ENCODE measurements at regions not wholly inside any gene's neighbourhood (a gene's known extent, or its start where the extent isn't known, plus 50 kb on each side); places are given as distances from the start of the nearest gene placed in this dataset.

DNA sequence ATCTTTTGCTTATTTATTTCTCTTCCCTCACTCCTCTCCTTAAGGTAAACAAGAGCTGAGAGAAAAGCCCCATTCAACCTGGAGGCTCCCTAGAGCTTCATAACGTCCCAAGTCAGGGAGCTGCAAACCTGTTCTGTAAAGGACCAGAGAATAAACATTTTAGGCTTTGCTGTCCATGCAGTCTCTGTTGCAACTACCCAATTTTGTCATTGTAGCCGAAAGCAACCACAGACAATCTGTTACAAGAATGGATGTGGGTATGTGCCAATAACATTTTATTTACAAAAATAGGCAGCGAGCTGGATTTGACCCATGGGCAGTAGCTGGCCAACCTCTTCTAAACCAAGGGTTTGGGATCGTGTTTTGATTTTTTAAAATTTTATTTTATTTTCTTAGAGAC, 71.3 kb upstream of the TBL1X start:
- no peaks in the 10 kb centered on the region for H4K20me1 ChIP-seq (ENCODE audit: insufficient read depth, low read length)
- H3K4me3 ChIP-seq (ENCODE audit: low read depth, low read length, poor library complexity, severe bottlenecking): no peak overlapping the region
- H3K79me2 ChIP-seq (ENCODE audit: insufficient read depth, low read length): no peaks in the 10 kb centered on the region
- no peaks in the 10 kb centered on the region for H3K9me3 ChIP-seq (ENCODE audit: low read length)
- H3K9me2 ChIP-seq (ENCODE audit: low read depth, low read length): no peaks in the 10 kb centered on the region
- no peak overlapping the region for H3K27ac ChIP-seq (ENCODE audit: low read depth, low read length, poor library complexity, severe bottlenecking)
- no peak overlapping the region for H3K9ac ChIP-seq (ENCODE audit: low read length)
- no peak for TF ChIP-seq EZH2 (IDR thresholded peaks at IDR 0.05; ENCODE audit: borderline replicate concordance, low read length)
- TF ChIP-seq, protein P1, sequence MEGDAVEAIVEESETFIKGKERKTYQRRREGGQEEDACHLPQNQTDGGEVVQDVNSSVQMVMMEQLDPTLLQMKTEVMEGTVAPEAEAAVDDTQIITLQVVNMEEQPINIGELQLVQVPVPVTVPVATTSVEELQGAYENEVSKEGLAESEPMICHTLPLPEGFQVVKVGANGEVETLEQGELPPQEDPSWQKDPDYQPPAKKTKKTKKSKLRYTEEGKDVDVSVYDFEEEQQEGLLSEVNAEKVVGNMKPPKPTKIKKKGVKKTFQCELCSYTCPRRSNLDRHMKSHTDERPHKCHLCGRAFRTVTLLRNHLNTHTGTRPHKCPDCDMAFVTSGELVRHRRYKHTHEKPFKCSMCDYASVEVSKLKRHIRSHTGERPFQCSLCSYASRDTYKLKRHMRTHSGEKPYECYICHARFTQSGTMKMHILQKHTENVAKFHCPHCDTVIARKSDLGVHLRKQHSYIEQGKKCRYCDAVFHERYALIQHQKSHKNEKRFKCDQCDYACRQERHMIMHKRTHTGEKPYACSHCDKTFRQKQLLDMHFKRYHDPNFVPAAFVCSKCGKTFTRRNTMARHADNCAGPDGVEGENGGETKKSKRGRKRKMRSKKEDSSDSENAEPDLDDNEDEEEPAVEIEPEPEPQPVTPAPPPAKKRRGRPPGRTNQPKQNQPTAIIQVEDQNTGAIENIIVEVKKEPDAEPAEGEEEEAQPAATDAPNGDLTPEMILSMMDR (IDR thresholded peaks at IDR 0.05; ENCODE audit: low read length): no peak
- H3K27me3 ChIP-seq (ENCODE audit: insufficient read depth, low read length): no peaks in the 10 kb centered on the region
- no peak overlapping the region for H3K4me2 ChIP-seq (ENCODE audit: low read length)
- H3F3A ChIP-seq (ENCODE audit: insufficient read depth, low read length): no peaks in the 10 kb centered on the region
- no peak overlapping the region for H2AFZ ChIP-seq (ENCODE audit: low read length)
- no peaks in the 10 kb centered on the region for H3K36me3 ChIP-seq (ENCODE audit: insufficient read depth, low read length)
- no peaks in the 10 kb centered on the region for H3K4me1 ChIP-seq (ENCODE audit: insufficient read depth, low read length, severe bottlenecking)

DNA sequence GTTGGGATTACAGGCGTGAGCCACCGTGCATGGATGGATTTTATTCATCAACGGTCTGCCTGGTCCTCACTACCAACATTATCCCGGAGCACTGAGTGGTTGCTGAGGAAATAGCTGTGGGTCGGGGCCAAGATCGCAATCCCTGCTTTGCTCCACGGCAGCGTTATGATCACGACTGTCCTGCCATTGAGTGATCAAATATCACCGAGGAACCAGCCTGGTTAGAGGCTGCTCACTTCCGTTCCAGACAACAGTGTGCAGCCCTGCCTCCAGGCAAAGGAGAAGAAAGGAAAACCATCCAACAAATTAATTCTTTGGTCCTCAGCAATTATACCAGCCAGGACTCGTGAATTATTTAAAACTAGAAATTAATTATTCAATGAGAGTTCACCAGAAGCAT, 70.6 kb upstream of the TBL1X start:
- H2AFZ ChIP-seq (ENCODE audit: low read length): no peak overlapping the region
- H3K9ac ChIP-seq (ENCODE audit: low read length): no peak overlapping the region
- no peak overlapping the region for H3K4me3 ChIP-seq (ENCODE audit: low read depth, low read length, poor library complexity, severe bottlenecking)
- no peaks in the 10 kb centered on the region for H3K9me2 ChIP-seq (ENCODE audit: low read depth, low read length)
- no peaks in the 10 kb centered on the region for H3K9me3 ChIP-seq (ENCODE audit: low read length)
- no peaks in the 10 kb centered on the region for H3K27me3 ChIP-seq (ENCODE audit: insufficient read depth, low read length)
- TF ChIP-seq, protein P1 (IDR thresholded peaks at IDR 0.05; ENCODE audit: low read length): no peak
- TF ChIP-seq EZH2 (IDR thresholded peaks at IDR 0.05; ENCODE audit: borderline replicate concordance, low read length): no peak
- no peak overlapping the region for H3K27ac ChIP-seq (ENCODE audit: low read depth, low read length, poor library complexity, severe bottlenecking)
- no peaks in the 10 kb centered on the region for H3F3A ChIP-seq (ENCODE audit: insufficient read depth, low read length)
- H3K4me2 ChIP-seq (ENCODE audit: low read length): no peak overlapping the region
- no peaks in the 10 kb centered on the region for H4K20me1 ChIP-seq (ENCODE audit: insufficient read depth, low read length)
- H3K79me2 ChIP-seq (ENCODE audit: insufficient read depth, low read length): no peaks in the 10 kb centered on the region
- H3K36me3 ChIP-seq (ENCODE audit: insufficient read depth, low read length): no peaks in the 10 kb centered on the region
- no peaks in the 10 kb centered on the region for H3K4me1 ChIP-seq (ENCODE audit: insufficient read depth, low read length, severe bottlenecking)

DNA sequence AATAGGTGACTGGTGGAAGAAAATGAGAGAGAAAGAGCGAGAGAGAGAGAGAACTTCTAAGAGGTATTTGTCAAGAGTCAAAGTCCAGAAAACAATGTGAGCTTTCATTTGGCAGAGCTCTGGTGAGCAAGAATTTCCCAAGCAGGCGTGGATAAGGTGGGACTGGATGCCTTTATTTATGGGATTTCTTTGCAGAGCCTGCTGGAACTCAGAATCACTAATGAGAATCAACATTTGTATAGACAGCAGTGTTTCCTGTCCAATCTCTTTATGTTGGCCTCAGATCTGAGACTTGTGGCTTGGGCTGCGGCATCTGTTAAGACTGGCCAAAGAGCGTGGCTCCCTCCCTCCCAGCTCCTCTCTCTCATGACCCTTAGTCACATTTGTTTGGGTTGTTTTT, 67.9 kb upstream of the TBL1X start:
- H2AFZ ChIP-seq (ENCODE audit: low read length): no peak overlapping the region
- H3F3A ChIP-seq (ENCODE audit: insufficient read depth, low read length): no peaks in the 10 kb centered on the region
- no peaks in the 10 kb centered on the region for H3K79me2 ChIP-seq (ENCODE audit: insufficient read depth, low read length)
- H3K4me1 ChIP-seq (ENCODE audit: insufficient read depth, low read length, severe bottlenecking): no peaks in the 10 kb centered on the region
- H3K9ac ChIP-seq (ENCODE audit: low read length): no peak overlapping the region
- H3K9me2 ChIP-seq (ENCODE audit: low read depth, low read length): no peaks in the 10 kb centered on the region
- TF ChIP-seq, protein P1 (IDR thresholded peaks at IDR 0.05; ENCODE audit: low read length): no peak
- TF ChIP-seq EZH2 (IDR thresholded peaks at IDR 0.05; ENCODE audit: borderline replicate concordance, low read length): no peak
- no peak overlapping the region for H3K4me3 ChIP-seq (ENCODE audit: low read depth, low read length, poor library complexity, severe bottlenecking)
- H3K9me3 ChIP-seq (ENCODE audit: low read length): no peaks in the 10 kb centered on the region
- no peak overlapping the region for H3K27ac ChIP-seq (ENCODE audit: low read depth, low read length, poor library complexity, severe bottlenecking)
- no peaks in the 10 kb centered on the region for H3K36me3 ChIP-seq (ENCODE audit: insufficient read depth, low read length)
- H4K20me1 ChIP-seq (ENCODE audit: insufficient read depth, low read length): no peaks in the 10 kb centered on the region
- no peaks in the 10 kb centered on the region for H3K27me3 ChIP-seq (ENCODE audit: insufficient read depth, low read length)
- no peak overlapping the region for H3K4me2 ChIP-seq (ENCODE audit: low read length)

Data from OCI-LY1 (cell line).